ENCODE measurements at regions not wholly inside any gene's neighbourhood (a gene's known extent, or its start where the extent isn't known, plus 50 kb on each side); places are given as distances from the start of the nearest gene placed in this dataset.
A peak's percentile ranks its signal among the peaks of the same experiment; 100 is the strongest.
"Not testable (repeated sequence)": the region's sequence is repeated elsewhere in the genome, so short reads cannot be mapped to it uniquely, and the experiment has no call there.

DNA sequence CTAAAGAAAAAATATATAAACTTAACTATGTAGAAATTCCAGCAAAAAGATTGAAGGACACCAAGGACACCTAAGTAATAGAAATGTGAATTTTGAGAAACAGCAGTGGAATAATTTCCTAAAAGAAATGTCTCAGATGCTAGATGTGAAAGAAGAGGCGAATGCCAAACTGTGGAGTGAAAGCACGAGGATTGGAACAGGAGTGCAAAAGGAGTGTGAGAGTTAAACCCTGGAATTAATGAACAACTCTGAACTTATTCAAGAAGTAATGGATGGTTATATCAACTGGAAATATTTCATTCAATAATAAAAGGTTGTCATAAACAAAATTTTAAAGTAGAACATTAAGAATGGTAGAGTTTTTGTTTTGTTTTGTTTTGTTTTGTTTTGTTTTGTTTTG, 78.5 kb upstream of the SGIP1 start:
- FAIRE-seq: no peak
- DNase-seq (ENCODE audit: insufficient read length, low spot score): no peak

- FAIRE-seq: no peak
Measured at GRCh38 chr1:66460776-66461175, 73.2 kb upstream of the SGIP1 start.

DNA sequence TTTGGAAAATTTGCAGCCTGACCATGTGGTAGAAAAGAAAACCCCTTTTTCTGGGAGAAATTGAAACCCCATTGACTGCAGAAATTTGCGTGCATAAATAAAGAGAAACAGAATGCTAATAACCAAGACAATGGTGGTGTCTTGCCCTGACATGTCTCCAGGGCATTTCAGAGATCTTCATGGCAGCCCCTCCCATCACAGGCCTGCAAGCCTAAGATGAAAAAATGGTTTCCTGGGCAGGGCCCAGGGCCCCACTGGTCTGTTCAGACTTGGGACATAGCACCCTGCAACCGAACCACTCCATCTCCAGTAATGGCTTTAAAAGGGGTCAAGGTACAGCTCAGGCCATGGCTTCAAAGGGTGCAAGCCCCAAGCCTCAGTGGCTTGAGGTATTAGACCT, 71.6 kb upstream of the SGIP1 start:
- no peak for DNase-seq (ENCODE audit: insufficient read length, low spot score)
- no peak for FAIRE-seq

More at GRCh38 chr1:66460776-66461175, 73.2 kb upstream of the SGIP1 start:
- DNase-seq (ENCODE audit: insufficient read length, low spot score): no peak

DNA sequence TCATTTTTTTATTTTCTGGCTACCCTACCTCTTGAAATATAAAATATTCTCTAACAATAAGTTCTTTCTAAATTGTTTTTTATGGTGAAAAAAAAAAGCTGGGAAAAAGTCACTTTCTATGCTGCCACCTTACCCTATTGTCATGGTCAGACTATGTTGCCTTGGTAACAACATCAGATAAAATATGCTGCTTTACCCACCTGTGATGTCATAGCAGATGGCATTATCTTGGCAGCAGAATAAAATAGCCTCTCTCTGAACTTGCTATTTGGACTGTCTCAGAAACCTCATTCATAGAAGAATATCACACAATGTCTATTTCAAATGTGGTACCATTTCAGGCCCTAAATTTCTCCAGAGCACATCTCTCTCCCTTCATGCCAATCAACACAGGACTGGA, 69.6 kb upstream of the SGIP1 start:
- FAIRE-seq: no peak
- no peak for DNase-seq (ENCODE audit: insufficient read length, low spot score)

DNA sequence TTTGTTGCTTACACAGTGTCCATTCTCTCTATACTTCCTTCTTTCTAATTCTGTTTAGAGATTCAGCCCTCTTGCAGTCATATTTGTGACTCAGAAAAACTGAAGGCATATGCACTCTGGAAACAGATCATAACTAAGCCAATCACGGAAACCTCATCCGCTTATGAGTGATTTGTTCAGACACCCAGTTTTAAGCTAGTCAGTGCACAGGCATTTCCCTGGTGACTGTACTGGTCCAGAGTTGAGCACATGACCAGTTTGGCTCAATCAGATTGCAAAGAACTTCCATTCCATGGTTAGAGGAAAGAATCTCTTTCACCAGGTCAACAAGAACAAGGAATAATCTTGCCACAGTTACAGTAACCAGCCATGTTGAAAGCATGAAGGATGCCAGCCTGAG, 69.2 kb upstream of the SGIP1 start:
- DNase-seq (ENCODE audit: insufficient read length, low spot score) (peak; percentile 25), FAIRE-seq (no peak)

- not testable (repeated sequence) for DNase-seq (ENCODE audit: insufficient read length, low spot score); FAIRE-seq
Measured at GRCh38 chr1:66466695-66467094, 67.3 kb upstream of the SGIP1 start.

GRCh38 chr1:66468722-66469121, 65.2 kb upstream of the SGIP1 start:
- no peak for DNase-seq (ENCODE audit: insufficient read length, low spot score)
- FAIRE-seq: no peak

GRCh38 chr1:66475940-66476339, 58.0 kb upstream of the SGIP1 start:
- DNase-seq (ENCODE audit: insufficient read length, low spot score): no peak
- no peak for FAIRE-seq

DNA sequence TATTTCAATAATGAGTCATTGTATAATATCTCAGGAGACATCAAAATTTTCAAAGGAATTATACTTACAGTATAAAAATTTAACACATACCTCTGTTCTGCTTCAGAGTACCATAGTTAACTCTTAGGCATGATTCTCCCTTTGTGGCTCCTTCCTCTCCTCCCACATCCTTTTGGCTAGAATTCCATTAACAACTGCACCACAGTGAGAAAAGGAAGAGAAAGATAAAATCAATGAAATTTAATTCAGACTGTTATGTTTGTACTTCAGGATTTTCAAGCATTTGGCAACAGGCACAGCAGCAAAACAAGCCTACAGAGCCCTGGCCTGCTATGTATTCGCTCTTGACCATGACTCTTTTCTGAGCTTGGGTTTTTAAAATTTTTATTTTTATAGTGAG, 57.2 kb upstream of the SGIP1 start:
- DNase-seq (ENCODE audit: insufficient read length, low spot score) (no peak), FAIRE-seq (no peak)

DNA sequence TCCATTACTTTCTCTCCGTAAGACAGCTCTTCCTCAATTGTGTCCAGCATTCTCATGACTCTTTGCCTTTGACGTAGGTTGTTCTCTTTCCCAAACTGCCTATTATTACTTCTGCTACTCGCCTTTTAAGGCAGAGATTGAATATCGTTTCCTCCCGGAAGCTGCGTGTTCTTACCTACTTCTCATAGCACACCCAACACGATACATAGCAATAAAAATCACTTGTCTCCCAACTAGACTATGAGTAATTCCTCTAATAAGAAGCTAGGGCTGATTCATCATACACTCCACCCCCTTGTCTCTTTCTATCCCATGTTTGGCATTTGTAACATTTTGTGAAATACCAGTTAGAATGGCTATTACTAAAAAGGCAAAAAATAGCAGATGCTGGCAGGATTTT, 55.8 kb upstream of the SGIP1 start:
- FAIRE-seq: peak; percentile 38
- DNase-seq (ENCODE audit: insufficient read length, low spot score): peak; percentile 44

- FAIRE-seq (no peak), DNase-seq (ENCODE audit: insufficient read length, low spot score) (no peak)
Measured at GRCh38 chr1:66480162-66480561, 53.8 kb upstream of the SGIP1 start.

- DNase-seq (ENCODE audit: insufficient read length, low spot score); FAIRE-seq: not testable (repeated sequence)
Measured at GRCh38 chr1:66481215-66481614, 52.7 kb upstream of the SGIP1 start.
